ENCODE measurements at regions not wholly inside any gene's neighbourhood (a gene's known extent, or its start where the extent isn't known, plus 50 kb on each side); places are given as distances from the start of the nearest gene placed in this dataset.

DNA sequence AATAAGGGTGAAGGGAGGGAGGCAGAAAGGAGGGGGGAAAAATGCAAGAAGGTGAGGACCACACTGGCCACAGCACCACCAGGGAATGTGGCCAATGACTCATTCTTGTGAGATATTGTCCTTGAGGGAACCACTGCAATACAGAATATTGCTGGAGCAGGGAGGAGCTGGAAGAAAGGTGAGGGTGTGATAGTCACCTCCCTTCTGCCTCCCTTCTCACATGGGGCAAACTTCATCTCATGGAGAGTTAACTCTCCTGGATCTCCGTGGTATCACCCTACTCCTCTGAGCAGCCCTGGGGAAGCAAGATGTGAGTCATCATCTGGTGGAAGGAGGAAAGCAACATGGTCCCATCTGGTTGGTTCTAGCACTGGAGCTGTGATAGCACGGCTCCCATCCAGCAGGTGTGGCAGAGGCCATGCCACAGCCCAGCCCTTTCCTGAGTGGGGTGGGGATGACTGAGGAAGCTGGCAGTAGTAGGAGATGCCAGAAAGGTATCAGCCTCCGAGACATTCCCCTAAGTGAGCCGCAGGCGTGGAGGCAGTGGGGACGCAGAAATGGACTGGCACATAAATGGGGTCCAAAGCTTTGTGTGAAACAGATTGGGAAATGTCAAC, 115.9 kb upstream of the LPP start:
- intact Hi-C loops (cut with DNase I): no loop called here
- H3K27me3 ChIP-seq: no peaks in the 10 kb centered on the region
- no peak overlapping the region for H3K27ac ChIP-seq
- H3K4me1 ChIP-seq: peaks cover 6% of the 10 kb centered on the region
- no peaks in the 10 kb centered on the region for H3K36me3 ChIP-seq
- no peak overlapping the region for H3K4me3 ChIP-seq
- TF ChIP-seq, protein P1, sequence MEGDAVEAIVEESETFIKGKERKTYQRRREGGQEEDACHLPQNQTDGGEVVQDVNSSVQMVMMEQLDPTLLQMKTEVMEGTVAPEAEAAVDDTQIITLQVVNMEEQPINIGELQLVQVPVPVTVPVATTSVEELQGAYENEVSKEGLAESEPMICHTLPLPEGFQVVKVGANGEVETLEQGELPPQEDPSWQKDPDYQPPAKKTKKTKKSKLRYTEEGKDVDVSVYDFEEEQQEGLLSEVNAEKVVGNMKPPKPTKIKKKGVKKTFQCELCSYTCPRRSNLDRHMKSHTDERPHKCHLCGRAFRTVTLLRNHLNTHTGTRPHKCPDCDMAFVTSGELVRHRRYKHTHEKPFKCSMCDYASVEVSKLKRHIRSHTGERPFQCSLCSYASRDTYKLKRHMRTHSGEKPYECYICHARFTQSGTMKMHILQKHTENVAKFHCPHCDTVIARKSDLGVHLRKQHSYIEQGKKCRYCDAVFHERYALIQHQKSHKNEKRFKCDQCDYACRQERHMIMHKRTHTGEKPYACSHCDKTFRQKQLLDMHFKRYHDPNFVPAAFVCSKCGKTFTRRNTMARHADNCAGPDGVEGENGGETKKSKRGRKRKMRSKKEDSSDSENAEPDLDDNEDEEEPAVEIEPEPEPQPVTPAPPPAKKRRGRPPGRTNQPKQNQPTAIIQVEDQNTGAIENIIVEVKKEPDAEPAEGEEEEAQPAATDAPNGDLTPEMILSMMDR (IDR thresholded peaks at IDR 0.05): no peak
- ATAC-seq: no peak
- no peak for DNase-seq
- no peaks in the 10 kb centered on the region for H3K9me3 ChIP-seq

DNA sequence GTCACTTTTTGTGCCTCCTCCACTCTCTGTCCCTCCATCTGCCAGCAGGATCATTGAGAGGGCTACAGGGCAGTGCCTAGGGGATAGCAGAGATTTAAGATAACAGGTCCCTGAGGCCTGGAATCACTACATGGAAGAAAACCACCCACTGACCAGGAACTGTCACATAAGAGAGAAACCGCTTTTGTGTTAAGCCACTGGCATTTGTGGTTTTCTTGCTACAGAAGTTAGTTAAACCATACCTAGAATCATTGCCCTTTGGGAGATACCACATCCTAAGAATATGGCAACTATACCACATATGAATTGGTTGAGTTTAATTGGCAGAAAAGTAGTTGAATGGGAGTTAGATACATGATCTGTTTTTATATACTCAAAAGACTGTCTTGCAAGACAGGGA, 112.8 kb upstream of the LPP start:
- no peak for DNase-seq
- no peak overlapping the region for H3K4me3 ChIP-seq
- peaks cover 6% of the 10 kb centered on the region for H3K4me1 ChIP-seq
- no peak for ATAC-seq
- H3K27ac ChIP-seq: no peak overlapping the region
- no peaks in the 10 kb centered on the region for H3K27me3 ChIP-seq
- H3K36me3 ChIP-seq: no peaks in the 10 kb centered on the region
- intact Hi-C loops (cut with DNase I): loop anchor here (10.0 kb wide), 1 partner anchor 914 kb away; no protein-coding TSS in a partner anchor
- no peaks in the 10 kb centered on the region for H3K9me3 ChIP-seq
- TF ChIP-seq, protein P1 (IDR thresholded peaks at IDR 0.05): no peak

DNA sequence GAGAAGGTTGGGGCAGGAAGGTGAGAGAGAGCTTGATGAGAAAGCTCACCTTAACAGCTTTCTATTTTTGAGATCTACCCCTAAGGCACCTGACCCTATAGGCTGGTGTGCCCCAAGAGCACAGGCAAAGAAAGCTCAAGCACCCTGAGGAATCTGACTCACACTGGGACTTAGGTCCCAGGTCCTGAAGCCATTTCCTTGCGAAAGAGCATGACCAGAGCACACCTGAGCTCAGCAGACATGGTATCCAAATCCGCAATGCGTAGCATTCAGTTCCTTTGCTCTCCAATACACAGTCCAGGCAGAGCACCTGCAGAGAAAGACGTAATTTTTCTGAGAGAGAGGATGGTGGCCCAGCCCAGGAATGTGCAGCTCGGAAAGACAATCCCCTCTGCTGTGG, 112.1 kb upstream of the LPP start:
- DNase-seq (no peak), ATAC-seq (no peak)
- intact Hi-C loops (cut with DNase I): loop anchor here (10.0 kb wide), 1 partner anchor 913 kb away; no protein-coding TSS in a partner anchor
- no peaks in the 10 kb centered on the region for H3K9me3 ChIP-seq
- peaks cover 6% of the 10 kb centered on the region for H3K4me1 ChIP-seq
- H3K27ac ChIP-seq: no peak overlapping the region
- H3K36me3 ChIP-seq: no peaks in the 10 kb centered on the region
- no peaks in the 10 kb centered on the region for H3K27me3 ChIP-seq
- TF ChIP-seq, protein P1 (IDR thresholded peaks at IDR 0.05): no peak
- H3K4me3 ChIP-seq: no peak overlapping the region

DNA sequence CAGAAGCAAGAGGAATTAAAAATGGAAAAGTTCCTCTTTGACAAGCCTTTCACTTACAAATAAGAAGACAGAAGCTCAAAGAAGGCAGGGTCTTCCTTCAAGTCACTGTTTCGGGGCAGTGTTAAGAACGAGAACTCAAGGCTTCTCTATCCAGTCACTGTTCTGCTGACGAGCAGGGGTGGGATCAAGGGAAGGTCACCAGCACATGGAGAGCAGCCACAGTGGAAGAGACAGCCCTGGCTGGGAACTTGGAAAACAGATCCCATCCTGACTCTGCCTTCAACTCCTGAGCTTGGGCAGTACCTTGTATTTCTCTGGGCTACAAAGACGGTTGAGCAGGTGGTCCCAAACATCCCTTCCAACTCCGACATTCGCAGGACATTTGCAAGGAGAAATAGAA, 111.5 kb upstream of the LPP start:
- no peak for ATAC-seq
- intact Hi-C loops (cut with DNase I): loop anchor here (10.0 kb wide), 1 partner anchor 912 kb away; no protein-coding TSS in a partner anchor
- no peaks in the 10 kb centered on the region for H3K27me3 ChIP-seq

DNA sequence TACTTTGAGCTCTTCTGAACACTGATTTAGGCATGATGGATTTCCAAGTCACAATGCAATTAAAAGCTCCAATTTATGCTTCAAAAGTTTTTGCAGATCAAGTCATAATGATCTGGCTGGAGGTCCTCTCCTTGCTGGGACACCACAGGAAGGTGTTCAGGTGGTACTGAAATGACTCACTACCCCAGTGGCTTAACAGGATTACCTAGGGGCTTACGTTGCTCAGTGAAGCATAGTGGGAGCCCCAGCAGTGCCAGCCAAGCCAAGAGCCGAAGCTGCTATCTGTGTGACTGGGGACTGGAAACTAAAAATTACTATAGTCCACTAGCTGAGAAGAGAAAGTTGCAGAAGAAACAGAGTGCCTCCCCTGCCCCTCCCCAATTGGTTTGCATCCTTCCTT, 110.1 kb upstream of the LPP start:
- Histone ChIP-seq H3K9me3 (no peaks in the 10 kb centered on the region), H3K36me3 (no peaks in the 10 kb centered on the region), H3K4me1 (no peaks in the 10 kb centered on the region), H3K4me3 (no peak overlapping the region), H3K27ac (no peak overlapping the region), H3K27me3 (no peaks in the 10 kb centered on the region)
- TF ChIP-seq, protein P1 (IDR thresholded peaks at IDR 0.05): no peak
- intact Hi-C loops (cut with DNase I): loop anchor here (10.0 kb wide), 1 partner anchor 911 kb away; no protein-coding TSS in a partner anchor
- no peak for ATAC-seq
- no peak for DNase-seq

More for the DNA sequence above, 111.5 kb upstream of the LPP start:
- no peak overlapping the region for H3K4me3 ChIP-seq
- DNase-seq: no peak
- TF ChIP-seq, protein P1 (IDR thresholded peaks at IDR 0.05): no peak
- no peaks in the 10 kb centered on the region for H3K36me3 ChIP-seq
- H3K4me1 ChIP-seq: peaks cover under 1% of the 10 kb centered on the region
- no peaks in the 10 kb centered on the region for H3K9me3 ChIP-seq
- H3K27ac ChIP-seq: no peak overlapping the region

All from upper lobe of right lung (tissue), 1 donor.